ENCODE measurements at regions not wholly inside any gene's neighbourhood (a gene's known extent, or its start where the extent isn't known, plus 50 kb on each side); places are given as distances from the start of the nearest gene placed in this dataset.

DNA sequence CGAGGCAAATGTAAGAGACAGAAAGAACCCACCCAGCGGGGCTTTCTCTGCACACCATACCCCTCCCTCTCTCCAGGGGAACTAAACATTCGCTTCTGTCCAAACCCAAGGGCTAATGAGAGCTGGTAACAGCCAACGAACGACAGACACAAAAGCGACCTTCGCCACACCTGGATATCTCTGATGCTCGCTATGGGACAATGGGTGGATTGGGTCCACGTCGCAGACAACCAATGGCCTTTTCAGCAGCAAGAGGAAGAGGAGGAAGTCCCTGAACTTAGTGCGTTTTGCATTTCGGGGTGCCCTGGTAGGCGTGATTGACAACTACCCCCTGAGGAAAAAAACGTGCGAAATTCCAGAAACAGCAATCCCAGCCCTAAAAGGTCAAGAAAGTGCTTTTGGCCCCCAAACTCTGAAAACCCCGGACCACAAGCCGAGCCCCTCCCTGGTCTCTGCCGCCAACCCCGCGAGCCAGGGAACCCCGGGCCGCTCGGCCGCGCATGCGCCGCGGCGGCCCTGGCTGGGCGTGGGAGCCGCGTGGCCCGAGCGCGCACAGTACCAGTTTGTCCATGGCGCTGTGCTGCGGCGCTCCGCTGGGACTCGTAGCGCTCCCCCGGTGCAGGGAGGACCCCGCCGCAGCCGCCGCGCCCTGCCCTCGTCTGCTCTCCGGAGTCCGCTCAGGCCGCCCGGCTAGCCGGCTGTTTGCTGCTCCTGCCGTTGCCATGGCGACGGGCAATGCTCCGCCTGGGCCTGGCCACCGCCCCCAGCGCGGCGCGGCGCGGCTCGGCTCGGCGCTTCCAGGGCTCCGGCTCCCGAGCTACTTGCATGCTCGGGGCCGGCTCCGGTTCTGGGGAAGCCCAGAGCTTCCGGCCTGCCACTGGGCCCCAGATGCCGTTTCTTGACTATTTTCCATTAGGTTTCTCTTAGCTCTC lies 66.9 kb upstream of the DNAH5 start:
- peaks cover 19% of the 10 kb centered on the region for H3K27me3 ChIP-seq (replicated peaks; ENCODE audit: insufficient read depth, low read depth, low read length, poor library complexity)
- intact Hi-C loops (cut with micrococcal nuclease; ENCODE audit: unreplicated experiment), result no loop called here
- BruUV-seq (replicated peaks), result no TSS peak
- DNase-seq (ENCODE audit: low spot score), result peak; percentile 89
- peaks cover 4% of the 10 kb centered on the region for H3K4me1 ChIP-seq (ENCODE audit: insufficient read depth, low read length, poor library complexity, severe bottlenecking)
- ChIA-PET CTCF (interaction anchor here (1.0 kb wide), 1 partner anchor 259 kb away, joined by 3 read pairs; no protein-coding TSS in a partner anchor), POLR2A (ENCODE audit: low non-redundant PET) (no interaction called here)
- no peaks in the 10 kb centered on the region for H3K36me3 ChIP-seq (ENCODE audit: insufficient read depth, low read length, poor library complexity, severe bottlenecking)
- peak overlapping the region; percentile 49 for H3K4me3 ChIP-seq (ENCODE audit: low read depth, low read length, poor library complexity, severe bottlenecking)
- H3K27ac ChIP-seq (ENCODE audit: low read depth, low read length, poor library complexity, severe bottlenecking), result no peak overlapping the region
- H3K9me3 ChIP-seq (ENCODE audit: low read depth, low read length, poor library complexity, severe bottlenecking), result no peaks in the 10 kb centered on the region
- TF ChIP-seq, protein P1, sequence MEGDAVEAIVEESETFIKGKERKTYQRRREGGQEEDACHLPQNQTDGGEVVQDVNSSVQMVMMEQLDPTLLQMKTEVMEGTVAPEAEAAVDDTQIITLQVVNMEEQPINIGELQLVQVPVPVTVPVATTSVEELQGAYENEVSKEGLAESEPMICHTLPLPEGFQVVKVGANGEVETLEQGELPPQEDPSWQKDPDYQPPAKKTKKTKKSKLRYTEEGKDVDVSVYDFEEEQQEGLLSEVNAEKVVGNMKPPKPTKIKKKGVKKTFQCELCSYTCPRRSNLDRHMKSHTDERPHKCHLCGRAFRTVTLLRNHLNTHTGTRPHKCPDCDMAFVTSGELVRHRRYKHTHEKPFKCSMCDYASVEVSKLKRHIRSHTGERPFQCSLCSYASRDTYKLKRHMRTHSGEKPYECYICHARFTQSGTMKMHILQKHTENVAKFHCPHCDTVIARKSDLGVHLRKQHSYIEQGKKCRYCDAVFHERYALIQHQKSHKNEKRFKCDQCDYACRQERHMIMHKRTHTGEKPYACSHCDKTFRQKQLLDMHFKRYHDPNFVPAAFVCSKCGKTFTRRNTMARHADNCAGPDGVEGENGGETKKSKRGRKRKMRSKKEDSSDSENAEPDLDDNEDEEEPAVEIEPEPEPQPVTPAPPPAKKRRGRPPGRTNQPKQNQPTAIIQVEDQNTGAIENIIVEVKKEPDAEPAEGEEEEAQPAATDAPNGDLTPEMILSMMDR (conservative IDR thresholded peaks at IDR 0.05; ENCODE audit: low read depth, low read length), result no peak
- no peak for TF ChIP-seq EZH2 (IDR thresholded peaks at IDR 0.05; ENCODE audit: borderline replicate concordance, low read depth, low read length, poor library complexity, severe bottlenecking)

- no peak for TF ChIP-seq EZH2 (IDR thresholded peaks at IDR 0.05; ENCODE audit: borderline replicate concordance, low read depth, low read length, poor library complexity, severe bottlenecking)
- TF ChIP-seq, protein P1 (conservative IDR thresholded peaks at IDR 0.05; ENCODE audit: low read depth, low read length), result no peak
- no peaks in the 10 kb centered on the region for H3K36me3 ChIP-seq (ENCODE audit: insufficient read depth, low read length, poor library complexity, severe bottlenecking)
Measured at GRCh38 chr5:14009575-14009974, 65.1 kb upstream of the DNAH5 start.

DNA sequence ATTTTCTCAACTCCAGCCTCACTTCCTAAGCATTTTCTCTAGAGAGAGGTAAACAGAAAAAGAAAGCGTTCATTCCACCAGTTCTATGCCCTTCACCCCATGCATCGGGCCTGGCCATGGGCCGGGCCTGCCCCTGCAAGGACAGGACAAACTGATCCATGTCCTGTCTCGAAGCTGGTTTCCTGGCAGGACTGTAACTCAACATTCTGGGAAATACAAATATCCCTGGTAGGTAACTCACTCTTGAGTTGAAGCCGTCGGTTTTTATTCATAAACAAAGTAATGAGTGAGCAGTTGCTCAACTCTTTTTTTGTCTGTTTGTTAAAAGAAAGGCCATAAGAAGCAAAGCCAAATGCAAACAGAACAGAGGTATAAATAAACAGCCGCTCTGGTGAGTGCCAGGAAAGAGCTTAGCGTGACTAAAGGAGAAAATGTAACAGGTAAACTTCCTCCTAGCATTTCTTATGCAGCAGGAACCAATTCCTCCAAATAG lies 64.4 kb upstream of the DNAH5 start:
- H3K4me1 ChIP-seq (ENCODE audit: insufficient read depth, low read length, poor library complexity, severe bottlenecking), result peaks cover 4% of the 10 kb centered on the region
- H3K27me3 ChIP-seq (replicated peaks; ENCODE audit: insufficient read depth, low read depth, low read length, poor library complexity), result peaks cover 19% of the 10 kb centered on the region
- no TSS peak for BruUV-seq (replicated peaks)
- POLR2A ChIA-PET (ENCODE audit: low non-redundant PET), result no interaction called here
- no peak for DNase-seq (ENCODE audit: low spot score)
- H3K4me3 ChIP-seq (ENCODE audit: low read depth, low read length, poor library complexity, severe bottlenecking), result no peak overlapping the region
- TF ChIP-seq EZH2 (IDR thresholded peaks at IDR 0.05; ENCODE audit: borderline replicate concordance, low read depth, low read length, poor library complexity, severe bottlenecking), result no peak
- TF ChIP-seq, protein P1 (conservative IDR thresholded peaks at IDR 0.05; ENCODE audit: low read depth, low read length), result no peak
- H3K27ac ChIP-seq (ENCODE audit: low read depth, low read length, poor library complexity, severe bottlenecking), result no peak overlapping the region
- no peaks in the 10 kb centered on the region for H3K36me3 ChIP-seq (ENCODE audit: insufficient read depth, low read length, poor library complexity, severe bottlenecking)
- H3K9me3 ChIP-seq (ENCODE audit: low read depth, low read length, poor library complexity, severe bottlenecking), result no peaks in the 10 kb centered on the region
- intact Hi-C loops (cut with micrococcal nuclease; ENCODE audit: unreplicated experiment), result no loop called here
- CTCF ChIA-PET, result no interaction called here

More at GRCh38 chr5:14009575-14009974, 65.1 kb upstream of the DNAH5 start:
- CTCF ChIA-PET, result no interaction called here
- no TSS peak for BruUV-seq (replicated peaks)
- H3K4me1 ChIP-seq (ENCODE audit: insufficient read depth, low read length, poor library complexity, severe bottlenecking), result peaks cover 4% of the 10 kb centered on the region
- no peaks in the 10 kb centered on the region for H3K9me3 ChIP-seq (ENCODE audit: low read depth, low read length, poor library complexity, severe bottlenecking)
- intact Hi-C loops (cut with micrococcal nuclease; ENCODE audit: unreplicated experiment), result no loop called here
- peaks cover 19% of the 10 kb centered on the region for H3K27me3 ChIP-seq (replicated peaks; ENCODE audit: insufficient read depth, low read depth, low read length, poor library complexity)
- POLR2A ChIA-PET (ENCODE audit: low non-redundant PET), result no interaction called here
- H3K27ac ChIP-seq (ENCODE audit: low read depth, low read length, poor library complexity, severe bottlenecking), result no peak overlapping the region
- DNase-seq (ENCODE audit: low spot score), result no peak
- H3K4me3 ChIP-seq (ENCODE audit: low read depth, low read length, poor library complexity, severe bottlenecking), result no peak overlapping the region
